AG10803 (cell line): ENCODE measurements at regions not wholly inside any gene's neighbourhood (a gene's known extent, or its start where the extent isn't known, plus 50 kb on each side); places are given as distances from the start of the nearest gene placed in this dataset.

Experiments used
- DNase-seq: peaks from one replicate; pipeline ENCODE4 v3.0.0; 2010; ENCODE audit warnings: low read depth
- H3K4me3 ChIP-seq: 2 replicates; pipeline ENCODE4 v1.5.1; 2011; ENCODE audit warnings: mild to moderate bottlenecking, low read length, control low read depth
- CTCF ChIP-seq: conservative IDR thresholded peaks from 2 replicates; pipeline ENCODE4 v1.5.1; 2011; ENCODE audit warnings: mild to moderate bottlenecking, low read length, control low read depth, inconsistent platforms

DNA sequence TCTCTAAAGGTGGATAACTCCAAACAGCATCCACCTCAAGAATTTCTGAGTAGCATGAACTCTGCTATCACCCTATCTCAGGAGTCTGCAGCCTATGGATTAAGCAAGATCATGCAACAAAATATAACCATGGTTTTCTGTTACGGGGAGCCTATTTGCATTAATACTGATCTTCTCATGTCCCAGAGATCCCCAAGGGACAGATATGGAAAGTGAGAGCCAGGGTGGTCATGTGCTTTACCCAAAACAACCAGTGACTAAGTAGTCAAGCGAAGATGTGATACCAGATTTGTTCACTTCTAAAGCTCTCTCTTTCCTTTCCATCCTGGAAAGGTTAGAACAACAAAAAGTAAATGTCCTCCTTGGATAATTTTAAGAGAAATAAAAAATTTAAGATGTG lies 125.1 kb downstream of the PRRX1 start:
- DNase-seq: no peak
- no peak for TF ChIP-seq CTCF
- no peak overlapping the region for H3K4me3 ChIP-seq

DNA sequence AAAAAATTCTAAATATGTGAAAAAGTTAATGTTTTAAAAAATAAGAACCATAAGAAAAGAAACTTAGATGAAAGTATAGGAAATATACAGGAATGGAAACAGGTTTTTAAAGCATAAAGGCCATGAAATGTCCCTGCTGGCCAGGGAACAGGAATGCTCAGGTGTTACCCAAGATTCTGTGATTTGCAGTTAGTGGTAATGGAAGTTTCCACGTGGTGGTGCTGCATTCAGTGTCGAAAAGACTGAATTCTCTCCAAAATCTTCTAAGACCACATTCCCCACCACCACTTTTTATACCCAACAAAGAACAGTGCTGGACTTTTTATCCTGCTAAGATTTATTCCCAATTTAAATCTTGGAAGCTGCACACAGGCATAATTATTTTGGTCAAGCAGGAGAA lies 126.2 kb downstream of the PRRX1 start:
- no peak overlapping the region for H3K4me3 ChIP-seq
- no peak for DNase-seq
- TF ChIP-seq CTCF: peak; percentile 15; the same call in 1 of the 2 replicates

DNA sequence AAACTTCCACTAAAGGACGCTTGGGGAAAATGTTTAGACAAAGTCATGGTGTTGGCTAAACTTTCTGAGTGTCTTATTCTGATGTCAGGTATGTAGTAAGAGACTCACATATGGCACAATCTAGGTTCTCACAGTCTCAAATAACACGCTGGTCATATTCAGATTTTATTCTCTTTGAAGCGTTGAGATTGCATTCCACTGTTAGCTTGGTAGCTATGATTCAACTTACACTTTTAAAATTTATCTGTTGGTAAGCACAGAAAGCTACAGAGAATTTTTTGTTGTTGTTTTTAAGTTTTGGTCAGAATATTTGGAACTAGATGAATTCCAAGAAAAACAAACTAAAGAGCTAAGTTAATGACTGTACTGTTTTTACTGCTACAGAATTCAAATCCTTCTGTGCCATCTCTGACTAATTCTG lies 126.7 kb downstream of the PRRX1 start:
- TF ChIP-seq CTCF: no peak
- DNase-seq: peak; percentile 86
- H3K4me3 ChIP-seq: no peak overlapping the region

- no peak for TF ChIP-seq CTCF
- DNase-seq: peak; percentile 68
- H3K4me3 ChIP-seq: no peak overlapping the region
Observed at GRCh38 chr1:170791941-170792340, 128.0 kb downstream of the PRRX1 start.

DNA sequence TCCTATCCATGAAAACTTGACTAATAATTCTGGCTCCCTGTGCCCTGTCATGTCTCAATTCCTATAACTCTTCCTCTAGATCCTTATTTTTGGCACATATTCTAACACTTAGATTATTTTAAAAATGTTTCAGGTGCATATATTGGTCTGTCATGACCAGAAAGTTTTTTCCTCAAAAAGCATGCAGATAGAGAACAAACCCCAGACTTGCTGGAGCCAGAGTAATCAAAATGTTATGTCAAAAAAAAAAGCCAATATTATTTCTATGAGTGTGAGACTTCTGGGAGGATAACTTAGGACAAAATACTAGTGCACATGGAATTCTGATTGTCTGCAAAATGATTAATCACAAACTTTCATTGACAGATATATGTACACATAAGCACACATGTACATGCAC lies 135.1 kb upstream of the MROH9 start:
- DNase-seq: no peak
- no peak for TF ChIP-seq CTCF
- no peak overlapping the region for H3K4me3 ChIP-seq

DNA sequence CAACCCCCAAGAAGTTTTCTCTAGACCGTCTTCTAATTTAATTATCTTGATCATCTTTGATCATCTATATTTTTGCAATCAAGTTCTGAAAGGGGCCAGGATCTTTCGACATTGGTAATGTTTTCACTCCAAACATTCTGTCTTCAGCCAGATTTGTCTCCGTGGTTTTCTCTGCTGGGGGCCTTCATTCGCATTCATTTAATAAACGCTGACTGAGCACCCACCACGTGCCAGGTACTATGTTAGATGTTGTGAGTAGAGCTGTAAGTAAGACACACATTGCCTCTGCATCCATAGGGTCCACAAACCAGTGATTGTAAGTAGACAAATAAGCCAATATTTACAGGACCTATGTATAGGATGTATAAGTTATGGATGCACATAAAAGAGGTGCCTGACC lies 134.5 kb upstream of the MROH9 start:
- no peak for TF ChIP-seq CTCF

GRCh38 chr1:170803711-170804110 lies 131.6 kb upstream of the MROH9 start:
- DNase-seq: peak; percentile 21
- TF ChIP-seq CTCF: no peak
- no peak overlapping the region for H3K4me3 ChIP-seq

More for the DNA sequence above, 134.5 kb upstream of the MROH9 start:
- no peak for DNase-seq
- H3K4me3 ChIP-seq: no peak overlapping the region
